Stimulated activated CD8-positive, alpha-beta memory T cell treated with anti-CD3 and anti-CD28 coated beads, Interleukin-4, amount 100 ng/mL, for 48 hours (primary cell): ENCODE measurements at regions not wholly inside any gene's neighbourhood (a gene's known extent, or its start where the extent isn't known, plus 50 kb on each side); places are given as distances from the start of the nearest gene placed in this dataset.
A peak's percentile ranks its signal among the peaks of the same experiment; 100 is the strongest.

Experiments
- DNase-seq: peaks from one replicate; pipeline ENCODE4 v3.0.0-alpha.2; 2020

DNA sequence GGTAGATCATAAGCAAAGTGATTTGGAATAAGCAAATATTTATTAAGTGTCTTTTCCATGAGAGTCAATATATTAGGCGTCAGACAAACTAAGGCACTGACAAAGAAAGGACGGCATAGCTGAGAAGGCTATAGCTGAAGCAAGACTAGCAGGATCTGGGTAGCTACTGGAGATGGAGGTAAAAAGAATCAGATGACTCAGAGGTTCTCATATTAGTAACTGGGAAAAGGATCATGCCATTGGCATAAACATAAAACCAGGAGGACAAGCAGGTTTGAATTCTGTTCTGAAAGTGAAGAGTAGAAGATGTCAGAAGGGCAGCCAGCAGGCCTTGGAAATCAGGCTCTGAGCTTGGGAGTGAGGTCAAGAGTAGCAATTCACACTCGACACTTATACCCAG lies 531.9 kb downstream of the PTPRC start:
- no peak for DNase-seq

DNA sequence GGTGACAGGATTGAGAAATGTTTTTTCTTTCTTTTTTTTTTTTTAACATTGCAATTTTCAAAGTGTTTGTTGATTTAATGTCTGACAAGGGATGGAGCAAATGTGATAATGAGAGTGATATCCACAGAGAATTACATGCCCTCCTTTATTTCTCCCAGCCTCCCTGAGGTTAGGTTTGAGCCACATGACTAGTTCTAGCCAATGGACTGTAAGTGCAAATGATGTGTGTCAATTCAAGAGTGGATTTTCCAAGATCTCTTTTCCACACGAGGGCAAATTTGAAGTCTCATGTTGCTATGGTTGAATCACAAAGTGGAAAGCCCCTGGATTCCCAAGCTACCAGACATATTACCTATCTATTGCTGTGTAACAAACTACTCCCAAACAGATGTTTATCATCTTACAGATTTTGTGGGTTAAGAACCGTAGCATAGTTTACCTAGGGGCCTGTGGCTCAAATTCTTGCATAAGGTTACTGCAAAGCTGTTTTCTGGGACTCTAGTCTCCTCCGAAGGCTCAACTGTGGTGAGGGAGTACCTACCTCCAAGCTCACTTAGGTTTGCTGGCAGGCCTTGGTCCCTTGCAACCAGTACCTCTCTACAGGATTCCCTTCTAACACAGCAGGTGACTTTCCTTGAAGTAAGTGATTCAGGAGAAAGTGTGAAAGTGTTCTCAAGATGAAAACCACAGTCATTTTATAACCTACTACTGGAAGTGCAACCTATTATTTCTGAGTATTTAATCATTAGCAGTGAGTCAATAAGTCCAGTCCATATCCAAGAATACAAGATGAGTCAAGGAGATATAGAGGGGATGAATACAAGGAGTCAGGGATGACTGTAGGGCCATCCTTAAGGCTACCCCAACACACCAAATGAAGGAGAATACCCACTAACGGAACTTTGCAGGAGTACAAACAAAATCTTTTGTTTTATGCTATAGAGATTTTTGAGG lies 533.6 kb downstream of the PTPRC start:
- peak; percentile 29 for DNase-seq

DNA sequence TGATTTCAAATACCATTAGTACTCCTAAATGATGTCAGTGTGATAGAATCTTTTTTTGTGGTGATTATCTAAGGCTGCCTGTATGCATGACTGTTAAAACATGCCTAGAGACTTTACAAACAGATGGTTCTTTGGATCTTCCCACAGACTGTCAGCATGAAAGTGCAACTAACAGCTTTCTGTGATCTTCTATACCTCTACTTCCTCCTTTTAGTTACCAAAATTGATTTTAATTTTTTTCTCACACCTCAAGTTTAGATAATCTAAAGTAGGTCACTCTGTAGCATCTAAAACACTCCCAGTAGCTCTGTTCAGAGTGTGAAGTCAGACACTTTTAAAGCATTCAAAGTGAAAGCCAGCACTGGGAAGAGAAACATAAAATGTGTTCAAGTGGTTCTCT lies 534.5 kb downstream of the PTPRC start:
- DNase-seq: no peak

DNA sequence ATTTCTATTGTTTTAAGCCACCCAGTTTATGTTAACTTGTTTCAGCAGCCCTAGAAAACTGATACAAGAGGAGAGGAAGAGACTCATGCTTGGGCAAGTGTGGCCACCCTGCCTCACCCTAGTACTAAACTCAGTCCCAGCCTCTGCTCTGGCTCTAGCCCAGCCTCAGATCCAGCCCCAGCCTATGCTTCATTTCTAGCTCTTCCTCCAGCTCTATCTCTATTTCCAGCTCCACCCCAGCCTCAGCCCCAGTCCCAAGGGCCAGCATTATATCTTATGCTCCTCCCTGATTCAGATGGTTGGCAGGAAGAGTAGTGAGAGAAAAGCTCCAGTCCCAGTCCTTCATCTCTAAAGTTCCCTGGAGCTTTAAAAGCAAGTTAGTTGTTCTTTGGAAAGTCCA lies 535.5 kb downstream of the PTPRC start:
- DNase-seq: no peak

DNA sequence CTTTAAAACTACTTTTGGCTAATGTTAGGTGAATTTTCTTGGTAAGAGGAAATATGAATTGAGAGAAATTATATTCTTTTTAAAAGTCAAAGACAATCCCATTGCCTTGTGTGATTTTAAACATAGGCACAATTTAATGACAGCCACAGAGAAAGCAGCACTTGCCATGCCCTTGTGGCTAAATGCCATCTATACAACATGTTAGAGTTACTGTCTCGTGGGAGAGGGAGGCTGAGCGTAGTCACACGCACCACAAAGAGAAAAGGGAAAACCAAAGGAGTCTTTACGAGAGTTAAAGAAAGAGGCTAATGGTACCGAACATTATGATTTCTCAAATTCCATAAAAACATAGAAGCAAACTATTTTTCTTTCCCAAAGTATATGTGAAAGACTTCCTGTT lies 537.9 kb downstream of the PTPRC start:
- no peak for DNase-seq

DNA sequence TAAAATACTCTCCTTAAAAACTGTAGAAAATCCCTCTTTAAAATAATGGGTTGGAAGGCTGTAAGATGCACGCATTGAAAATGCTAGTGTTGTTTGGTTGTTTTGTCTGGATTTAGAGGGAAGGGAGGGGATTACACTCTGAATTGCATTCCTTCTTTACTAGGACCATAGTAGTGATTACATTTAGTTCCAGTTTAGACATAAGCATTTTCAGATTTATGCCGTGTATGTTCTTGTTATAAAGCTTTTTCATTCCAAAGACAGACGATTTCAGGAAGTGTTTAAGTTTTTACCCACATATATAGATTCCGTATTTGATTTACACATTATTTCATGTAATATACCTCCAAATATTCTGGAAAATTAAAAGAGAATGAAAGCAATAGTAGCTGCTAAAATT lies 538.4 kb downstream of the PTPRC start:
- no peak for DNase-seq

DNA sequence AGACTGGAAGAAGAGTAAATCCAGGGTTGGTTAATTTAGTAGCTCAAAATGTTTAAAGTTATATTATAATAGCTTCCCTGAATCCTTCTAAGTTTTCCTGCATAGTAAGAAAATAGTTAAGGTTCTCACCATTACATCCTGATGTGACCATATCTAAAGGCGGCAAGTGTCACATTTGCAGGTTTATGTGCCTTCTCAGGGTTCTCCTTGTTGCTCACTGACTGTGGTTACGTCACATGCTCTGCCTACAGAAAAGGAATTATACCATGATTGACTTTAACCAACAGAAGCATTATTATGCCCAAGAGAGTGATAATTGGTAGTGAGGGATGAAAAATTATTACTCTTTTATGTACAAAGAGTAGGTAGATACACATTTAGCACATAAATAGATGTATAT lies 539.8 kb downstream of the PTPRC start:
- DNase-seq: no peak

DNA sequence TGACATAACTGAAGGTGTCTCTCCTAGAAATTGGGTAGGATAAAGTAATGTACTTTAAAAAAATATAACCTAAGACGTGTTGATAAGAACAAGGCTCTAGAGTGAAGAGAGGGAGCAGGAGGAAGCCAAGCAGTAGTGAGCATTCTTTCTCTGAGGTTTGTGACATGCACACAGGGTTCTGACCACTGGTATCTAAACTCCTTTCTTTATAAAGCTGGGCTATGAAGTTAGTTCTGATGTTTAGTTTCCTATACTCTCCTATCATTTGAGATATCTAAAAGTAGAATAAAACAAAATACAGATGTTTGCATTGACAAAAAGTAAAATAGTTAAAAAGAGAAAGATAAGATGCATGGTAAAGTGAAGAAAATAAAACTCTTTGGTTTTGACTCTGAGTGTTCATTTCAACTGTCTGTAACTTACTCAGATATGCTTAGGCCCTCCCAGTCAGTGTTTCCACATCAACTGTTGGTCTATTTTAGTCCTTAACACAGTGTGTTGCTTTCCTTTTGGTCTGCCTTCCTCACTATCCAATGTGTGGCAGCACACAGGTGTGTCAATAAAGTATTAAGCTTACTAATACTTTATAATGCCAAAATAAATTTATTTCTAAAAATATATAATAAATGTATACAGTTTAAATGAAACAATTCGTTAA lies 543.5 kb downstream of the PTPRC start:
- DNase-seq: no peak

DNA sequence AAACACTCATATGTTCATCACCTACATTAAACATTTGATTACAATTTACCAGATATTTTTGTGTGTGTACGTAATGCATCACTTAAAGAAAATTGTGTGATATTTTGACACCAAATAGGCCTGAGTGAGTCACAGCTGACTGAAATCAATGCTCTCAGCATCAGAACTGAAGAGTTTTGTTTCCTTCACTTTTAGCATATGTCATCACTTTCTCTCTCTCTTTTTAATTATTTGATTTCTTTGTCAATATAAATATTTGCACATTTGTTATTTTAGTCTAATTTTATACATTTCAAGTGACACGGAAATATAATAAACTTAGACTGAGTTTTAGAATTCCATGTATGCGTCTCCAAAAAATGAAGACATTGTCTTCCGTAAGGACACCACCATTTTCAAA lies 545.3 kb downstream of the PTPRC start:
- DNase-seq: no peak

DNA sequence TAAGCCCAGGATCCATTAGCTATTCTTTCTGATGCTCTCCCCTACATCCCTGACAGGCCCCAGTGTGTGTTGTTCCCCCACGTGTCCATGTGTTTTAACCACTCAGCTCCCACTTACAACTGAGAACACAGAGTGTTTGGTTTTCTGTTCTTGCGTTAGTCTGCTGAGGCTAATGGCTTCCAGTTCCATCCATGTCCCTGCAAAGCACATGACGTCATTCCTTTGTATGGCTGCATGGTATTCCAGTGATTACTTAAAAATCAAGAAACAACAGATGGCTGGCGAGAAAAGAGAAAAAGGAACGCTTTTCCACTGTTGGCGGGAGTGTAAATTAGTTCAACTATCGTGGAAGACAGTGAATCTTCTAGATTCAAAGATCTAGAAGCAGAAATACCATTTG lies 556.0 kb downstream of the PTPRC start:
- DNase-seq: no peak

DNA sequence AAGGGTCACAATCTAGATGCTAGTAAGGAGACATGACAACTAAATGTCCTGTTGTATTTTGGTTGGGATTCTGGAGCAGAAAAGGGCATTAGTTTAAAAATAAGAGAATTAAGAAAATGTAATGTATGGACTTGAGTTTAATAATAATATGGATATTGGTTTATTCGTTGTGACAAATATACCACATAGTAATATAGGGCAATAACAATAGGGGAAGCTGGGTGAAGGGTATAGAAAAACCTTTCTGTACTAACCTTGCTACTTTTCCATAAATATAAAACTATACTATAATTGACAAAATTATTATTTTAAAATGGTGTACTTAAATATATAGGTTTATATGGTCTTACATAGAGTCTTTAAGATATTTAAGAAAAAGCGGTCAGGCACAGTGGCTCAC lies 558.9 kb downstream of the PTPRC start:
- DNase-seq: no peak

DNA sequence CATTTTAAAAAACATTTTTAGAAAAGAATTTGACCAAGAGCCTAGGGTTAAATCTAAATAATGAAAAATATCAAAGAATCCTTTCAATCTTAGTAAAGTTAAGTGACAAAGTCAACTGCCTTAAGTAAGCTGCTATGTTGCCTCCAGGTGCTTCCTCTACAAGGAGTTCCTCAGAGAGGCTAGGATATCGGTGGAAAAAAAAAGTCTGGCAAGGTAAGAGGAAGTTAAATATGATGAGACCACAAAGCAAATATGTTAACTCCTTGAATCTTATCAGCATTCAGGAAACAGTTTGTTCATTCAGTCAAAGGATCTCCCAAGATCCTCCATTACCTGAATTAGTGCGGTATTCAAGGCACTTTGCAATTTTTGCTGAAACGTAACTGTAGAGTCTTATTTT lies 563.5 kb downstream of the PTPRC start:
- no peak for DNase-seq

DNA sequence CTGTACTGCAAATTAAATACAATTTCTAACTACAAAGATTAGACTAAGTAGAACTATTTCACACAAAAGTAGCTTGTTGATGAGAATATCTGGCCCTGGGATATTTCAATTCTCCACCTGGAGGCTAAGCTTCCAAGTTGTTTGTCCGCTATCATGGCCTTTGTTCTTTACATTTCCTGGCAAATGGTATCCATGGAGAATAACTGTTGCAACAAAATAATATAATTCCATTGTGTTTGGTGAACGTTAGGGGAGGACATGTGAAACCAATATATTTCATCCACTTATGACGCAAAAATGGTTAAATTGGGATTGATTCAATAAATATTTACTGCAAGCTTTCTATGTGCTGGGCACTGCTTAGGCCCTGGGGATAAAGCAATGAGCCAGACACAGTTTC lies 565.4 kb downstream of the PTPRC start:
- DNase-seq: no peak

DNA sequence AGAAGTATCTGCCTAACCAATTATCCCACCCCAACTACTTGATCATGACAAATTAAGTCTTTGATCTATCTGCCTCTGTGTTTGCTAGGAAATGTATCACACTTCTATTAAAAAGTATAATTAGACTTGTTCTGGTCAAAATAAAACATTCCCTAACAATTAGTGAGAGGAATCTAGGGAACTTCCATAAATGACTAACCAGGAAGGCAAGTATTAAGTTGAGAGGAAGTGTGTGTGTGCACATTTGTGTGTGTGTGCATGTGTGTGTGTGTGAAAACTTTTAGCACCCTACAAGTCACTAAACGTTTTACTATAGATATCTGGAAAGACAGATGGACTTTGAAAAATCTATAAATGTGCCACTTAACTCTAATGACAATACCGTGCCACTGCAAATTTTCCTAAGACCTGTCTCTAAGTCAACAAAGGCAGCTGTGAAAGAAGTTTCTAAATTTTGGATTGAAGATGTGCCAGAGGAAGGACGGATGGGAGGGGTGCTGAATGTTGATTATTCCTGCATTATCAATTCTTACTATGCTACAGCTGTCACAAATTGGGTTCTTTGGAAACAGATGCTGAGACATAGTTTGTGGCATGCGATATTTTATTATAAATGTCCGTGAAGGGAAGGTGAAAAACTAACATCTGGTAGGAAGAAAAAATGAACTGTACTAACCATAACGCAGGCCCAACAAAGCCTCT lies 567.1 kb downstream of the PTPRC start:
- no peak for DNase-seq

DNA sequence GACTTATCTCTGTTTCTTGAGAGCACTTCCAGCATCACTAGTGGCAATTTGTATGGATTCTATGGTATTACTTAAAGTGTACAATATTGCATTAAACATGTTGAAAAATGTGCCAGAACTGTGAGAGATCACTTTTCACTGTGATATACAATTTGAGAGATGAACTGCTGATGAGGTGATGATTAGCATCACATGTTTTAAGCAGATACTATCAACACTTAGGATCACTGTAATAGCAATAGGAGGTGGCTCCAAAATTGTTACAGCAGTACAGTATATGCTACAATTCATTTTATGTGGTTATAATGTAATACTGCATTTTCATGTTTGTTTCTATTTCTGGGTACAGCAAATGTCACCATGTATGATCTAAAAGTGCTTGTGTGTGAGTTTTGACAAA lies 570.0 kb downstream of the PTPRC start:
- no peak for DNase-seq

DNA sequence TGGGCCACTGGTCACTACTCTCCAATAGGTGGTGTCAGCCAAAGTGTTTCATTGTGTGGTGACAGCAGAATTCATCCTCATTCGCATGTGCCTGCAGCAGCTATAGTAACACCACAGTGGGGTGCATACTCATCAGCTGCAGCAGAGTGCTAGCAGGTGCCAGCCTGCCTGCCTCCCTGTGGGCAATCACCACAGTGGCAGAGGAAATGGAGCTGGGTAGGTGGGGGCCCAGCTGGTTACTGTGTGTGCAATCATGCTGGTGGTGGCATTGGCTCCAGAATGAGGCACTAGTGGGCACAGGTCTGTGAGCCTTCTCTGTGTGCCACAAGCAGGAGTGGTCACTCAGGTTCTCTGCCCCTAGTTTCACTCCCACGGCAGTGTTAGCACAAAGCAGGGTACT lies 579.2 kb downstream of the PTPRC start:
- DNase-seq: no peak

DNA sequence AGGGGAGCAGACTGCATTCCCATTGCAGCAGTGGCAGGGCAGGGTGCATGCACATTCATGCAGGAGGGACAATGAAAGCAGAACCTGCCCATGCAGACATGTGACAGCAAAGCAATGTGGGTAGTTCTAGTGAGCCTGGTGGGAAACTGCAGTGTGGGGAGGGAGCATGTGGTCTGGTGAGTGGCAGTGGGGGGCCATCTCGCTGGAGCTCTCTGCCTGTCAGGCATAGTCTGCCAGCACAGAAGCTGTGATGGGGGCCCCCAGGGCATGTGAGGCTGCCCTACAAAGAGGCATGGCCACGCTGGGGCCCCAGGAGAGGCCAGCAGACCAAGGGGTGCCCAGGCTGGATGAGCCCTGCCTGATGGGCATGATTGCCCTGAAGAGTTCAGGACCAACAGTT lies 579.7 kb downstream of the PTPRC start:
- DNase-seq: no peak

DNA sequence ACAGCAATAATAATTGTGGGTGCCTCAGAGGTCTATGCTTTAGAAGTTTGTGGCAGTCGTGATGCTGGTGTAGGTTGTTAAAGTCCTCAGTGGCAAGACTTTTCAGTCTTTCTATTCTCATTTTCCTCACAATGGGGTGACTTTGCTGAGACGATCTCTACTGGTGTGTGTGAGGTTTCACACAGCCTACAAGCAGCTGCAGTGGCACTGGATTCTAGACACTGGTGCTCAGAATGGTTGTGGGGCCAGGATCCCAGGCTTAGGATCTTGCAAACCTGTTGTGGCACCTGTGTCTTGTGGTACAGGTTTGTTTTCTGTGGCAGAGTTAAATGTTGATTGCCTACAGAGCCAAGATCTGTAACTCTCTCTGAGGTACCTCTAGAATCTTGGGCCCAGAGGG lies 581.2 kb downstream of the PTPRC start:
- no peak for DNase-seq

DNA sequence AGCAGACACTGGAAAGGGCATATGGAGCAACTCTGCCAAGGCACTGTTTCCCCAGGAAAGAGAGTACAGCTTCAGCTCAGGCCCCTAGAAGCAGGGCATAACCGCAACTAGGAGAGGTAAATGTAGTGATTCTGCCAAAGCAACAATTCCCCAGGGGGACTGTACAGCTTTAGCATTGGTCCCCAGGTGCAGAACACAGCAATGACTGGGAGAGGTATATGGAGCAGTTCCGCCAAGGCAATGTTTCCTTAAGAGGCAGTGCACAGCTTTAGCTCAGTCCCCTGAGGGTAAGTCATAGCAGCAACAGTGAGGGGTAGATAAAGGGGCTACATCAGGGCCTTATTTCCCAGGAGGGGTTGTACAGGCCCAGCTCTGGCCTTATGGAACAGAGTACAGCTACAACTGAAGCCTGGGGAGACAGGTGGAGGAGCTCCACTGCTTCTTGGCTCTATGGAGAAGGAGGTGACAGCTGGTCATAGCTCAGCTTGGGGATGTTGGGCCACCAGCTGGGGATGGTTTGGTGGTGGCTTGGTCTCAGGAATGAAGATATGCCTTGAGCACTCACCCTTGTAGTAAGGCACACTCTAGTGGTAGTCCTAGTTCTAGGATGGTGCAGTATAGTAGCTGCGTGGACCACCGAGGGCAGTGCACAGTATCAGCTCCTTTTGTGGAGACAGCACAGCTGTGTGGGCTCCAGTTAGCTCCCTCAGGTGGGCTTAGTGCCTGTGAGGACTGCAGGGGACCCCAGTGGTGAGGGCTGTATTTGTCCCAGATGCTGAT lies 582.7 kb downstream of the PTPRC start:
- no peak for DNase-seq

DNA sequence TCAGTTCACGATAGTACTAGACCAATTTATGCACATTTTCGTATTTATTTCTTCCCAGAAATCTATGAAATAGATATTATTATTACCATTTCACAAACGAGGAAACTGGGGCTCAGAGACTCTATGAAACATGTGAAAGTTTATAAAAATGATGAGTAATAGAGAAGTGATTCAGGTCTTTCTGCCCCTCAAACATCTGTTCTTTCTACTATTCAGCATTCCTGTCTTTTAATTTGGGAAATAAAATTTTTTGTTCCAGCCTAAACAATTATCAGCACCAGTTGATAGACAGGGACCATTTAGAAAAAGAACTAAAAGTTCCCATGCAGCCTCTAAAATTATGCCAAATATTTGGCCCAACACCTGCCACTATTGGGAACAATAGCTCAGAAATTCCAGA lies 585.1 kb downstream of the PTPRC start:
- DNase-seq: no peak

DNA sequence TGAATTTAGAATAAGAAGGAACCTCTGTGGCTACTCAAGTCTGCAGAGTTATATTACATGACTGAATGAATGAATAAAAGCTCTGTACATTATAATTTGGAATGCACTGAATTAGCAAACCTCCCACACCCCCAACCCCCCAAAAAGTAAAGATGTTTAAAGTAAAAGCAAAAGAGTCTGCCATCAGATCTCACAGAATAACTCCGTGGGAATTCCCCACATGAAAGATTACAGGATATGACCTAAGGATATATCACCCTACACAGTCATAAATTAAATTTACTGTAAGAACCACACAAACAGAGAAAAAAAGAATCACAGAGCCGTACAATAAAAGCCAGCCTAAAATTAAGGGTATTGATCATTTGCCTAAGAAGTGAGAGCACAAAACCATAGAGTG lies 587.3 kb downstream of the PTPRC start:
- no peak for DNase-seq

DNA sequence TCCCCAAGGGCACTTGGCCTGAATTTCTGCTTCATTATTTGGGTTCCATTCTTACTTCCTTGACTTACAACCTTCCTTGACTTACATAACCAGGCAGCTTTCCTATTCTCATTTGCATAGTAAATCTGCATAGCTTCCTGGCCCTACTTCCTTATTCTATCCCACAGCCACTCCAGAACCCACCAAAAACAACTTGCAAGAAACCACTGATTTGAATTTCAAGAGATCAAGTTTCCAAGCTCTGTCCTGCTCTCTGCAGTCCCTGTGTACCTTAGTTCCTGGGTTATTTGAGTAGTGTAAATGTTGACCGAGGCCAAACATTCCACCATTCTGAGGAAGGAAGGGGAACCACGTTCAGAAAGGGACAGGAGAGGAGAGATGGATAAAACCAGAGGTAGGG lies 603.3 kb downstream of the PTPRC start:
- DNase-seq: no peak

DNA sequence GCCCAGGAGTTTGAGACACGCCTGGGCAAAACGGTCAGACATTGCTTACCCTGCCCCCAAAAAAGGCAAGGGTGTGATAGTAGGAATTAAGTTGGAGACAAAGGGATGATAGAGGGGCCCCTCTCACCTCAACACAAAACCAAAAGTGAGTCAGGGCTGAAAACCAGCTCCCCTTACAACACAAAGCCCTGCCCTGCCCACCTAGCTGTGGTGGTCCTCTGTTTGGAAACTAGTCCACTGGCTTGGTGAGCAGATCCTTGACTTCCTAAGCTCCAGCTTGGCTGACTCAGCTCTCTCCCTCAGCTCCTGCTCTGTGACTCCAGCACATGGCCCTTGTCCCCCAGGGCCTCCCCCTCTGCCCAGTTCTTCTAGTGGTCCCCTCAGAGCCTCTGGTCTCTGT lies 603.8 kb downstream of the PTPRC start:
- no peak for DNase-seq
